DOHH2 (cell line): ENCODE measurements at regions not wholly inside any gene's neighbourhood (a gene's known extent, or its start where the extent isn't known, plus 50 kb on each side); places are given as distances from the start of the nearest gene placed in this dataset.

Source experiments
- H3F3A ChIP-seq: fragments of 200-600 bp; sonication (generic), shearing (Covaris generic); 2 replicates; pipeline ENCODE4 v1.6.0; 2016; ENCODE audit warnings: antibody characterized with exemption, mild to moderate bottlenecking; ENCODE audit not compliant: control insufficient read depth, insufficient read depth
- H3K27ac ChIP-seq: fragments of 200-600 bp; sonication (generic); 2 replicates; pipeline ENCODE4 v1.5.1; 2014; ENCODE audit warnings: low read depth, mild to moderate bottlenecking, low read length, moderate library complexity
- H3K27me3 ChIP-seq: fragments of 200-600 bp; sonication (generic); 2 replicates; pipeline ENCODE4 v1.6.1; 2014; ENCODE audit warnings: mild to moderate bottlenecking, low read length, mixed read lengths; ENCODE audit not compliant: control insufficient read depth
- H3K36me3 ChIP-seq: fragments of 200-600 bp; sonication (generic); 2 replicates; pipeline ENCODE4 v1.6.1; 2014; ENCODE audit warnings: mild to moderate bottlenecking, low read length, moderate library complexity, mixed read lengths; ENCODE audit not compliant: control insufficient read depth
- H3K4me1 ChIP-seq: fragments of 200-600 bp; sonication (generic); 2 replicates; pipeline ENCODE4 v1.6.1; 2014; ENCODE audit warnings: mild to moderate bottlenecking, low read length, mixed read lengths; ENCODE audit not compliant: control insufficient read depth
- H3K4me2 ChIP-seq: fragments of 200-600 bp; sonication (generic); 2 replicates; pipeline ENCODE4 v1.6.0; 2014; ENCODE audit warnings: mild to moderate bottlenecking, low read length, moderate library complexity
- H3K4me3 ChIP-seq: fragments of 200-600 bp; sonication (generic); 2 replicates; pipeline ENCODE4 v1.5.1; 2014; ENCODE audit warnings: mild to moderate bottlenecking, low read length, mixed read lengths
- H3K79me2 ChIP-seq: fragments of 200-600 bp; sonication (generic); 2 replicates; pipeline ENCODE4 v1.6.1; 2014; ENCODE audit warnings: mild to moderate bottlenecking, low read length, mixed read lengths; ENCODE audit not compliant: control insufficient read depth
- H3K9me2 ChIP-seq: fragments of 200-600 bp; sonication (generic); replicated peaks from 2 replicates; pipeline ENCODE4 v1.6.1; 2014; ENCODE audit warnings: mild to moderate bottlenecking, low read length, mixed read lengths; ENCODE audit not compliant: control insufficient read depth
- H3K9me3 ChIP-seq: fragments of 200-600 bp; sonication (generic); 2 replicates; pipeline ENCODE4 v1.6.1; 2014; ENCODE audit warnings: antibody characterized with exemption, low read length, mixed read lengths; ENCODE audit not compliant: control insufficient read depth, insufficient read depth
- H4K20me1 ChIP-seq: fragments of 200-600 bp; sonication (generic); 2 replicates; pipeline ENCODE4 v1.6.0; 2014; ENCODE audit warnings: low read depth, mild to moderate bottlenecking, antibody characterized with exemption, low read length, moderate library complexity; ENCODE audit not compliant: control insufficient read depth, insufficient read depth
- CTCF ChIP-seq: fragments of 200-600 bp; sonication (generic); IDR thresholded peaks from one replicate; pipeline ENCODE4 v1.5.1; 2014; ENCODE audit warnings: antibody characterized with exemption, mild to moderate bottlenecking, low read depth, low read length; ENCODE audit not compliant: poor library complexity, severe bottlenecking
- EZH2phosphoT487 ChIP-seq: fragments of 200-600 bp; sonication (generic); IDR thresholded peaks from 2 replicates; pipeline ENCODE4 v1.6.1; 2017; ENCODE audit warnings: borderline replicate concordance, mild to moderate bottlenecking, antibody characterized with exemption, low read length, moderate library complexity, mixed read lengths

- H3K27ac ChIP-seq, result no peak overlapping the region
- H3K36me3 ChIP-seq, result no peaks in the 10 kb centered on the region
- no peak overlapping the region for H3K4me3 ChIP-seq
- H3K4me2 ChIP-seq, result no peak overlapping the region
- H3F3A ChIP-seq, result no peaks in the 10 kb centered on the region
- H3K79me2 ChIP-seq, result no peaks in the 10 kb centered on the region
- TF ChIP-seq CTCF (no peak), EZH2phosphoT487 (no peak)
- H3K9me2 ChIP-seq, result no peaks in the 10 kb centered on the region
- H3K9me3 ChIP-seq, result no peaks in the 10 kb centered on the region
- H4K20me1 ChIP-seq, result no peaks in the 10 kb centered on the region
- no peaks in the 10 kb centered on the region; the same call in 1 of the 2 replicates for H3K27me3 ChIP-seq
- no peaks in the 10 kb centered on the region for H3K4me1 ChIP-seq
These were observed 98.8 kb upstream of the DHX15 start for GRCh38 chr4:24683116-24683515.

DNA sequence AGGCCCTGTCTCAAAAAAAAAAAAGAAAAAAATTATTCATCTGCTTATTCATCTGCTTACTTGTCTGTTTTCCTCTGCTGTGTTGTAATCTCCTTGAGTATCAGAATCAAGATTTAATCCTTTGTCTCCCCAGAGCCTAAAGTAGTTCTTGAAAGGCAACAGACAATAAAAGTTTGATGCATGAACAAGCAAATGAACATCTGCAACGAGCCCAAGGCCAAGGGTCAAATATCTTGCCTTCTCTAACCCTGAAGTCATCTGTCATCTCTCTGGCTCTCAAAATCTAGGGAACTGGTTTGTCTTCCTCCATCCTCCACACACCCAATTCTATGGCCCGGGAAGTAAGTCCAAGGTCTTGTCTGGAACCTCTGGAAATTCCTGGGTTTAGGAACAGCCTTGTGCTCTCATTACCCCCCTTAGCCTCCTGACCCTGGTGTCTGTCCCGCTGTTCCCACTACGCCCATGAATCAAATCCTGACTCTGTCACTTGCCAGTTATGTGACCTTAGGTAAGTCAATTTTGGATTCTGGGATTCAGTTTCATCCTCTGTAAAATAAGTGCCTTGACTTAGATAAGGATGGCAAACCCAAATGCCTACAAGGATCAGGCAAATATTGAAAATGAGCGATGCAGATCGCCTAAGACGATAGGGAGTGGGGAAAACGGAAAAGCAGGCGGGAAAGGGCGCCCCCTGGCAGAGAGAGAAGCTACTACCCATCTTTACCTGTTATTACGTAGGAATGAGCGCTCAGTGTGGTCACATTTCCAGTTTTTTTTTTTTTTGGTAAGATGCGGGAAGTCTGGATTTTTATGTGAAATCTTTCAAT, 102.7 kb upstream of the DHX15 start:
- H3K27me3 ChIP-seq, result no peaks in the 10 kb centered on the region; the same call in 1 of the 2 replicates
- H3K27ac ChIP-seq, result no peak overlapping the region
- H3K4me1 ChIP-seq, result no peaks in the 10 kb centered on the region
- no peaks in the 10 kb centered on the region for H3K9me2 ChIP-seq
- TF ChIP-seq CTCF (peak; percentile 84), EZH2phosphoT487 (no peak)
- no peak overlapping the region for H3K4me3 ChIP-seq
- H4K20me1 ChIP-seq, result no peaks in the 10 kb centered on the region
- H3F3A ChIP-seq, result no peaks in the 10 kb centered on the region
- H3K79me2 ChIP-seq, result no peaks in the 10 kb centered on the region
- no peaks in the 10 kb centered on the region for H3K9me3 ChIP-seq
- no peaks in the 10 kb centered on the region for H3K36me3 ChIP-seq
- H3K4me2 ChIP-seq, result no peak overlapping the region

- Histone ChIP-seq H4K20me1 (no peaks in the 10 kb centered on the region), H3K4me3 (no peak overlapping the region), H3K27ac (no peak overlapping the region), H3K4me2 (no peak overlapping the region), H3K36me3 (no peaks in the 10 kb centered on the region), H3F3A (no peaks in the 10 kb centered on the region), H3K79me2 (no peaks in the 10 kb centered on the region), H3K9me2 (no peaks in the 10 kb centered on the region), H3K9me3 (no peaks in the 10 kb centered on the region), H3K27me3 (no peaks in the 10 kb centered on the region), H3K4me1 (no peaks in the 10 kb centered on the region)
- no peak for TF ChIP-seq EZH2phosphoT487
- no peak for TF ChIP-seq CTCF
These were observed 104.1 kb upstream of the DHX15 start for GRCh38 chr4:24688453-24688852.
